GM12872 (cell line): ENCODE measurements at regions not wholly inside any gene's neighbourhood (a gene's known extent, or its start where the extent isn't known, plus 50 kb on each side); places are given as distances from the start of the nearest gene placed in this dataset.

ENCODE experiments used
- TF ChIP-seq, protein P1 (sequence below): IDR thresholded peaks from 3 replicates; pipeline ENCODE4 v1.5.1; 2011; ENCODE audit warnings: low read depth, mild to moderate bottlenecking, low read length, moderate library complexity; ENCODE audit not compliant: insufficient read depth

- TF ChIP-seq, protein P1, sequence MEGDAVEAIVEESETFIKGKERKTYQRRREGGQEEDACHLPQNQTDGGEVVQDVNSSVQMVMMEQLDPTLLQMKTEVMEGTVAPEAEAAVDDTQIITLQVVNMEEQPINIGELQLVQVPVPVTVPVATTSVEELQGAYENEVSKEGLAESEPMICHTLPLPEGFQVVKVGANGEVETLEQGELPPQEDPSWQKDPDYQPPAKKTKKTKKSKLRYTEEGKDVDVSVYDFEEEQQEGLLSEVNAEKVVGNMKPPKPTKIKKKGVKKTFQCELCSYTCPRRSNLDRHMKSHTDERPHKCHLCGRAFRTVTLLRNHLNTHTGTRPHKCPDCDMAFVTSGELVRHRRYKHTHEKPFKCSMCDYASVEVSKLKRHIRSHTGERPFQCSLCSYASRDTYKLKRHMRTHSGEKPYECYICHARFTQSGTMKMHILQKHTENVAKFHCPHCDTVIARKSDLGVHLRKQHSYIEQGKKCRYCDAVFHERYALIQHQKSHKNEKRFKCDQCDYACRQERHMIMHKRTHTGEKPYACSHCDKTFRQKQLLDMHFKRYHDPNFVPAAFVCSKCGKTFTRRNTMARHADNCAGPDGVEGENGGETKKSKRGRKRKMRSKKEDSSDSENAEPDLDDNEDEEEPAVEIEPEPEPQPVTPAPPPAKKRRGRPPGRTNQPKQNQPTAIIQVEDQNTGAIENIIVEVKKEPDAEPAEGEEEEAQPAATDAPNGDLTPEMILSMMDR = no peak
These were observed 66.7 kb downstream of the BARHL2 start for GRCh38 chr1:90650401-90650800.

- TF ChIP-seq, protein P1 = no peak
These were observed 76.8 kb downstream of the BARHL2 start for GRCh38 chr1:90640325-90640724.

GRCh38 chr1:90622666-90623065 is 94.4 kb downstream of the BARHL2 start:
- TF ChIP-seq, protein P1 = no peak

- TF ChIP-seq, protein P1 = no peak
These were observed 95.1 kb downstream of the BARHL2 start for GRCh38 chr1:90621986-90622385.

DNA sequence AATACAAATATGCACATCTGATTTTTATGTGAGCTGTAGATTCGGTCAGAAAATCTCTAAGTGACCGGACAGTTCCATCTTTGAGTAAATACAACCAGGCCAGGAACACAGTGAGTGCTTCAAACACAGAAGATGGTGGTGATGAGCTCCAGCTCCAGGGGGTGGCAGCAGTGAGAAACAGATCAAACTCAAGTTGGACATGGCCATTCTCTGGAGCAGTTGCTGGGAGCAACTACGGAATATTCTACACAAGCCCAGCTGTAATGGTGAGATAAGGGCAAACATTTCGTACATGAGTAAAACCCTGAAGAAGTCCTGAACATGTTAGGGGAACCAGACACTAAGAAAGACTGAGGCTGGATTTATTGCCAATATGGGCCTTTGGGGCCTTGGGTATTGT is 100.7 kb downstream of the BARHL2 start:
- TF ChIP-seq, protein P1 = peak; percentile 52; the same call in 2 of the 3 replicates

DNA sequence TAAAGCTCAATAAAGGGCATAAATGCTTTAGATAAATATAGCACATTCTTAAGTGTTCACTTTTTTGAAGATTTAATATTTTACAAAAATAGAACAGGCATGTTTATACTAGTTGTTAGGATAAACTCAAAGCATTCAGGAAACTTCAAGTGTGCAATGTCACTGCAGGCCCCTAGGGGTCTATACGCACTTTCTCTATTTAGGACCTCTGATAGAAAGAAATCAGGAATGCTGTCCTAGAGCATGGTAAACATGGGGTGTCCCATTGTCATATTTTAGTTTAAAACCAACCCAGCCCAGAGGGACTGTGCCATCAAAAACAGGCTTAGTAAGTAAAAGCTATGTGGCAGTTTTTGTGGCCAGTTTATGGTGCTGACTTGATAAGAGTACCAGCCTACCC is 102.2 kb downstream of the BARHL2 start:
- TF ChIP-seq, protein P1 = peak; percentile 55

DNA sequence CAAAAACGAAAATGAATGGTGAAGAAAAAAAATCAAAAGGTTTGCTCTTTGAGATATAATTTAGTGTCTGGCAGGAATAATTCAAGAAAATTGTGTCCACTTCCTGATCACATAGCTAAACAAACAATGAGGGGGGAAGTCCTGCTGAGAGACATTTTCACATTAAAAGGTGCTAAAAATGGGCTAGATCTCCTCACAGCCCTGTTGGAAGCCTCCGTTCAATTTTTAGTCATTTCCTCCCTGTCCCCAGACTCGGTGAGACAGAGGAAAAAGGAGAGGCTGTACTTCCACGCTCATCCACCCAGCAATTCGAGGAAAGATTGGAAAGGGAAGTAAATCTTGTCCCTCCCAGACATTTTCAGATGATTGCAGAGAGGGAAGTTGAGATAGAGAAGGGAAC is 103.7 kb downstream of the BARHL2 start:
- TF ChIP-seq, protein P1 = no peak

DNA sequence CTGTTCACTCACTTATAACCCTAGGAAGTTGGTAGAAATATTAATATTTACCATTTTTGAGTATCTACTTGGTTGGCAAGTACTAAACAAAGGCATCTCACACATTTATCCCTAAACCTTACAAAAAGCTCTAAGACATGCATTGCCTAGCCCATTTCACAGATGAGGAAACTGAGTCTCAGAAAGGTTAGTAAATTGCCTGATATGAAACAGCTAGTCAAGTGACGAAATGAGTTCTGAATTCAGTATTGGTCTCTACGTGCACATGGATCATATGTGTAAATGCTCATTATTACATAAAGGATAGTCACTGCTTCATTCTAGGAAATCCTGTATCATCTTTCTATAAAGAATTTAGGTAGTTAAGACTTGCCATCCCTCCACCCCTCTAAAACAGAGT is 105.1 kb downstream of the BARHL2 start:
- TF ChIP-seq, protein P1 = no peak
